ENCODE measurements at regions not wholly inside any gene's neighbourhood (a gene's known extent, or its start where the extent isn't known, plus 50 kb on each side); places are given as distances from the start of the nearest gene placed in this dataset.

GRCh38 chr14:71645656-71646055, 286.6 kb upstream of the RGS6 start:
- H3K4me3 ChIP-seq (ENCODE audit: low read length) = no peak overlapping the region
- intact Hi-C loops (cut with DNase I, micrococcal nuclease) = no loop called here
- peaks cover 11% of the 10 kb centered on the region for H3K9me3 Mint-ChIP-seq
- no peak overlapping the region for H3K27ac Mint-ChIP-seq
- peaks cover 8% of the 10 kb centered on the region for H3K36me3 ChIP-seq (ENCODE audit: insufficient read depth, low read length)
- ChIA-PET CTCF (no interaction called here), POLR2A (no interaction called here)
- no peak for ATAC-seq (ENCODE audit: poor library complexity)
- H3K27me3 ChIP-seq (ENCODE audit: control insufficient read depth in 1 of 2, insufficient read depth in 2 of 2, low read length in 2 of 2) = no peaks in the 10 kb centered on the region
- no peak for TF ChIP-seq CTCF (IDR thresholded peaks at IDR 0.05)
- no peak for DNase-seq
- H3K27me3 Mint-ChIP-seq = no peaks in the 10 kb centered on the region
- no peak overlapping the region for H3K27ac ChIP-seq (ENCODE audit: low read depth in 1 of 2, low read length in 2 of 2)
- peaks cover 0 to 5% of the 10 kb centered on the region in 2 experiments for H3K9me3 ChIP-seq (ENCODE audit: control insufficient read depth in 1 of 2, insufficient read depth in 1 of 2, low read length in 2 of 2)
- H3K4me1 ChIP-seq (ENCODE audit: insufficient read depth, low read length) = no peaks in the 10 kb centered on the region
- no peak overlapping the region for H3K4me3 Mint-ChIP-seq
- H3K36me3 Mint-ChIP-seq (ENCODE audit: low read depth) = peaks cover 89% of the 10 kb centered on the region
- no peaks in the 10 kb centered on the region for H3K4me1 Mint-ChIP-seq (ENCODE audit: low read depth)

- H3K9me3 Mint-ChIP-seq = peaks cover 10% of the 10 kb centered on the region
- H3K36me3 ChIP-seq (ENCODE audit: insufficient read depth, low read length) = peaks cover 8% of the 10 kb centered on the region
- intact Hi-C loops (cut with DNase I, micrococcal nuclease) = no loop called here
- DNase-seq (no peak), ATAC-seq (ENCODE audit: poor library complexity) (no peak)
- H3K27me3 Mint-ChIP-seq = no peaks in the 10 kb centered on the region
- ChIA-PET POLR2A (no interaction called here), CTCF (interaction anchor here (0.7 kb wide), 1 partner anchor 426 kb away, joined by 4 read pairs; no protein-coding TSS in a partner anchor)
- H3K4me1 Mint-ChIP-seq (ENCODE audit: low read depth) = no peaks in the 10 kb centered on the region
- no peaks in the 10 kb centered on the region for H3K4me1 ChIP-seq (ENCODE audit: insufficient read depth, low read length)
- no peak overlapping the region for H3K27ac Mint-ChIP-seq
- no peak for TF ChIP-seq CTCF (IDR thresholded peaks at IDR 0.05)
- H3K27me3 ChIP-seq (ENCODE audit: control insufficient read depth in 1 of 2, insufficient read depth in 2 of 2, low read length in 2 of 2) = no peaks in the 10 kb centered on the region
- peaks cover under 1 to 5% of the 10 kb centered on the region in 2 experiments for H3K9me3 ChIP-seq (ENCODE audit: control insufficient read depth in 1 of 2, insufficient read depth in 1 of 2, low read length in 2 of 2)
- H3K4me3 ChIP-seq (ENCODE audit: low read length) = no peak overlapping the region
- peaks cover 89% of the 10 kb centered on the region for H3K36me3 Mint-ChIP-seq (ENCODE audit: low read depth)
- no peak overlapping the region for H3K4me3 Mint-ChIP-seq
- no peak overlapping the region for H3K27ac ChIP-seq (ENCODE audit: low read depth in 1 of 2, low read length in 2 of 2)
Observed at GRCh38 chr14:71646518-71646917, 285.7 kb upstream of the RGS6 start.

- ChIA-PET POLR2A (no interaction called here), CTCF (no interaction called here)
- H3K36me3 Mint-ChIP-seq (ENCODE audit: low read depth) = peaks cover 89% of the 10 kb centered on the region
- H3K4me1 ChIP-seq (ENCODE audit: insufficient read depth, low read length) = no peaks in the 10 kb centered on the region
- no peak overlapping the region for H3K27ac ChIP-seq (ENCODE audit: low read depth in 1 of 2, low read length in 2 of 2)
- ATAC-seq (ENCODE audit: poor library complexity) (no peak), DNase-seq (no peak)
- peaks cover 8% of the 10 kb centered on the region for H3K9me3 Mint-ChIP-seq
- intact Hi-C loops (cut with DNase I, micrococcal nuclease) = no loop called here
- no peak overlapping the region for H3K4me3 ChIP-seq (ENCODE audit: low read length)
- H3K4me3 Mint-ChIP-seq = no peak overlapping the region
- peaks cover 16% of the 10 kb centered on the region for H3K36me3 ChIP-seq (ENCODE audit: insufficient read depth, low read length)
- H3K9me3 ChIP-seq (ENCODE audit: control insufficient read depth in 1 of 2, insufficient read depth in 1 of 2, low read length in 2 of 2) = peaks cover 0 to 12% of the 10 kb centered on the region in 2 experiments
- H3K4me1 Mint-ChIP-seq (ENCODE audit: low read depth) = no peaks in the 10 kb centered on the region
- TF ChIP-seq CTCF (IDR thresholded peaks at IDR 0.05) = no peak
- H3K27me3 ChIP-seq (ENCODE audit: control insufficient read depth in 1 of 2, insufficient read depth in 2 of 2, low read length in 2 of 2) = no peaks in the 10 kb centered on the region
- no peaks in the 10 kb centered on the region for H3K27me3 Mint-ChIP-seq
- no peak overlapping the region for H3K27ac Mint-ChIP-seq
Observed at GRCh38 chr14:71647086-71647784, 285.0 kb upstream of the RGS6 start.
